Erythroblast (primary cell): ENCODE measurements at regions not wholly inside any gene's neighbourhood (a gene's known extent, or its start where the extent isn't known, plus 50 kb on each side); places are given as distances from the start of the nearest gene placed in this dataset.

ENCODE experiments used
- GATA1 ChIP-seq: IDR thresholded peaks from 2 replicates; pipeline ENCODE4 v1.6.1; 2011; ENCODE audit warnings: low read depth, mild to moderate bottlenecking, control low read depth, low read length, moderate library complexity
- POLR2A ChIP-seq: IDR thresholded peaks from 2 replicates; pipeline ENCODE4 v1.6.1; 2011; ENCODE audit warnings: mild to moderate bottlenecking, low read length

GRCh38 chr1:239730378-239730777, 344.0 kb downstream of the CHRM3 start:
- TF ChIP-seq POLR2A = no peak
- TF ChIP-seq GATA1 = no peak
